ENCODE measurements at regions not wholly inside any gene's neighbourhood (a gene's known extent, or its start where the extent isn't known, plus 50 kb on each side); places are given as distances from the start of the nearest gene placed in this dataset.
"Not testable (repeated sequence)": the region's sequence is repeated elsewhere in the genome, so short reads cannot be mapped to it uniquely, and the experiment has no call there.

- TF ChIP-seq CTCF (IDR thresholded peaks at IDR 0.05) (no peak), POLR2A (IDR thresholded peaks at IDR 0.05) (no peak)
- 62 to 72% (median 64%) methylated on average over 4 of the region's 4 CpGs for WGBS, 4 donors
- Histone ChIP-seq H3K4me3 (no peak overlapping the region), H3K36me3 (no peaks in the 10 kb centered on the region), H3K27ac (no peak overlapping the region), H3K9me3 (no peaks in the 10 kb centered on the region), H3K4me1 (no peaks in the 10 kb centered on the region), H3K27me3 (no peaks in the 10 kb centered on the region)
- no peak for DNase-seq
- intact Hi-C loops (cut with DNase I): no loop called here
- no peak for ATAC-seq
Measured at GRCh38 chr3:62951037-62951613, 75.9 kb upstream of the CADPS start.

GRCh38 chr3:62951880-62952279 lies 76.7 kb upstream of the CADPS start:
- H3K27ac ChIP-seq; H3K27me3 ChIP-seq; intact Hi-C loops (cut with DNase I); H3K36me3 ChIP-seq; H3K4me1 ChIP-seq; H3K9me3 ChIP-seq; H3K4me3 ChIP-seq; DNase-seq; ATAC-seq: not testable (repeated sequence)

- Histone ChIP-seq H3K4me1 (no peaks in the 10 kb centered on the region), H3K36me3 (no peaks in the 10 kb centered on the region), H3K9me3 (peaks cover 0 to 8% (median 0%) of the 10 kb centered on the region in 12 donors), H3K27ac (no peak overlapping the region), H3K27me3 (no peaks in the 10 kb centered on the region), H3K4me3 (no peak overlapping the region)
- 60 to 78% (median 71%) methylated on average over 1 of the region's 1 CpG for WGBS, 4 donors
- intact Hi-C loops (cut with DNase I): no loop called here
- TF ChIP-seq POLR2A (IDR thresholded peaks at IDR 0.05) (no peak), CTCF (IDR thresholded peaks at IDR 0.05) (no peak)
- no peak for DNase-seq
- no peak for ATAC-seq
Measured at GRCh38 chr3:62954580-62954979, 79.4 kb upstream of the CADPS start.

- DNase-seq: no peak
- ATAC-seq: no peak
- intact Hi-C loops (cut with DNase I): no loop called here
- H3K27me3 ChIP-seq: no peaks in the 10 kb centered on the region
- peaks cover 0 to 10% (median 0%) of the 10 kb centered on the region in 12 donors for H3K9me3 ChIP-seq
- no peak overlapping the region for H3K4me3 ChIP-seq
- H3K27ac ChIP-seq: no peak overlapping the region
- no peaks in the 10 kb centered on the region for H3K4me1 ChIP-seq
- H3K36me3 ChIP-seq: no peaks in the 10 kb centered on the region
- 62 to 70% (median 67%) methylated on average over 4 of the region's 4 CpGs for WGBS, 4 donors
- no peak for TF ChIP-seq POLR2A (IDR thresholded peaks at IDR 0.05)
- TF ChIP-seq CTCF (IDR thresholded peaks at IDR 0.05): no peak
Measured at GRCh38 chr3:62955126-62955525, 79.9 kb upstream of the CADPS start.

- Histone ChIP-seq H3K9me3 (peaks cover 0 to 10% (median 0%) of the 10 kb centered on the region in 12 donors), H3K4me3 (no peak overlapping the region), H3K36me3 (no peaks in the 10 kb centered on the region), H3K27ac (no peak overlapping the region), H3K4me1 (no peaks in the 10 kb centered on the region), H3K27me3 (no peaks in the 10 kb centered on the region)
- ATAC-seq: no peak
- WGBS, 4 donors: 14 to 17% (median 15%) methylated on average over 2 of the region's 2 CpGs
- DNase-seq: no peak
- intact Hi-C loops (cut with DNase I): no loop called here
- TF ChIP-seq CTCF (IDR thresholded peaks at IDR 0.05) (no peak), POLR2A (IDR thresholded peaks at IDR 0.05) (no peak)
Measured at GRCh38 chr3:62956411-62956810, 81.2 kb upstream of the CADPS start.

Measured in heart left ventricle (tissue), 16 donors.